Activated CD4-positive, alpha-beta memory T cell treated with anti-CD3 and anti-CD28 coated beads, Interleukin-2, amount 10 ng/mL, durations not matched to agents 7 days and 5 days (primary cell): ENCODE measurements at regions not wholly inside any gene's neighbourhood (a gene's known extent, or its start where the extent isn't known, plus 50 kb on each side); places are given as distances from the start of the nearest gene placed in this dataset.

Source experiments
- CTCF ChIA-PET: fragments of 350-600 bp; sonication (Branson Sonifier 250); formaldehyde crosslinking; loops from one replicate; lab custom pipeline; 2021; ENCODE audit warnings: antibody characterized with exemption, inconsistent platforms; lab: Charles Lee
- POLR2A ChIA-PET: fragments of 350-600 bp; sonication (Branson Sonifier 250); formaldehyde crosslinking; loops from one replicate; lab custom pipeline; 2021; ENCODE audit warnings: antibody characterized with exemption; lab: Charles Lee
- DNase-seq: peaks from one replicate; pipeline ENCODE4 v3.0.0-alpha.2; 2020
- H3K27ac Mint-ChIP-seq: one replicate; pipeline ENCODE4 v1.8.0; 2021; ENCODE audit warnings: mild to moderate bottlenecking, mixed read lengths
- H3K27me3 Mint-ChIP-seq: one replicate; pipeline ENCODE4 v1.8.0; 2021; ENCODE audit warnings: mixed read lengths
- H3K36me3 Mint-ChIP-seq: one replicate; pipeline ENCODE4 v1.8.0; 2021; ENCODE audit warnings: low read depth, mixed read lengths
- H3K4me1 Mint-ChIP-seq: one replicate; pipeline ENCODE4 v1.8.0; 2021; ENCODE audit warnings: mixed read lengths
- H3K4me3 Mint-ChIP-seq: one replicate; pipeline ENCODE4 v1.8.0; 2021; ENCODE audit warnings: mild to moderate bottlenecking, mixed read lengths
- H3K9me3 Mint-ChIP-seq: one replicate; pipeline ENCODE4 v1.8.0; 2021; ENCODE audit warnings: mixed read lengths

DNA sequence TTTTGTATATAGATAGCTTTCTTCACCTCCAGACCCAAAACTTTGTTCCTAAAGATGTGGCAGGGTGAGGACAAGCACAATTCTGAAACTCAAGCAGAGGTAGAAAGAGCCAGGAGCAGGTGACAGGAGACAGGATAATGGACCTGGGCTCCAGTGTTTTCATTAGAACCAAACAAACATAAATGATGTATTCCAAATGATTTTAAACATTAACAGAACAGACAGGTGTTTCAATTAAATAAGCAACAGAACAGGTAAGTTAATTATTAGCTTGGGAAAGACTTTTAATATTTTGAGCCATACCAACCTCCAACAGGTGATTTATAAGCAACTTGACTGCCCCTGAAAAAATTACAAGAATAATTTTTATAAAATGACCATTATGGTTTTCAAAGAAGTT is 459.4 kb upstream of the LCORL start:
- CTCF ChIA-PET: no interaction called here
- Mint-ChIP-seq H3K4me3 (no peak overlapping the region), H3K36me3 (no peaks in the 10 kb centered on the region), H3K27ac (no peak overlapping the region), H3K4me1 (no peaks in the 10 kb centered on the region), H3K9me3 (peaks cover 12% of the 10 kb centered on the region), H3K27me3 (no peaks in the 10 kb centered on the region)
- no peak for DNase-seq
- POLR2A ChIA-PET: no interaction called here

DNA sequence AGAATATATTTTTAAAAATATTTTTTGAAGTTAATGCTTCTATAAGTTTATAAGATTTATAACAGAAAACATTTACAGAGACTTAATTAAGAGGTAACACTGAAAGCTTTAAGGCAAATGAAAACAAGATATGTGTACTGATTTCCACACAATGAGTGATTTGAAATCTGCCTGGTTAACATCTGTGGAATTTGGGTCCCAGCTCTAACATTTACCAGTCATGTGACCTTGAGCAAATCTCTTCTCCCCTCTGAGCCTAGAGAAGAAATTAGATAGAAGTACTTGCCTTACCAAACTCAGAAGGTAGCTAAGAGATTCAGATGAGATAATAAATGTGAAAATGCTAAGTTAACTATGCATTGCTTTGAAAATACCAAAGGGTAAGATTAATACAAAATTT is 458.8 kb upstream of the LCORL start:
- Mint-ChIP-seq H3K9me3 (peaks cover 14% of the 10 kb centered on the region), H3K27me3 (no peaks in the 10 kb centered on the region), H3K36me3 (no peaks in the 10 kb centered on the region), H3K27ac (no peak overlapping the region), H3K4me1 (no peaks in the 10 kb centered on the region), H3K4me3 (no peak overlapping the region)
- DNase-seq: no peak
- ChIA-PET CTCF (no interaction called here), POLR2A (no interaction called here)

DNA sequence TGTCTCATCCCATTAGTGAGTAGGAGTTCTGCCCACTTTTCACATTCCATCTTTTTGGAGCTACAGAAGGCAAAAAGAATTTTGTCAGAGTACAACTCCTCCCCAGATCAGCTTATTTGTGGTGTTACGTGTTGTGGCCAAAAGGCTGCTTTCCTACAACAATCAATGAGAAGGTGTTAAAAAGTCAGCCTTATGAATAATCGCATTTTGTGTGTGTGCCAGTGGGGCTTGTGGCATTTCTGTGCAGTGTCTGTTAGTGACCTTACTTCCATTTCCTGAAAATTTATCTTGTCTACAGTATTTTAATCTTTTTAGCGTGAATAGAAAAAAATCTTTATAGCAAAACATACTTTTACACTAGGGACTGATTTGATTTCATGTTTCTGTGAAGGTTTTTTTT is 458.3 kb upstream of the LCORL start:
- ChIA-PET CTCF (no interaction called here), POLR2A (no interaction called here)
- Mint-ChIP-seq H3K4me1 (no peaks in the 10 kb centered on the region), H3K27ac (no peak overlapping the region), H3K36me3 (no peaks in the 10 kb centered on the region), H3K4me3 (no peak overlapping the region), H3K27me3 (no peaks in the 10 kb centered on the region), H3K9me3 (peaks cover 12% of the 10 kb centered on the region)
- no peak for DNase-seq

DNA sequence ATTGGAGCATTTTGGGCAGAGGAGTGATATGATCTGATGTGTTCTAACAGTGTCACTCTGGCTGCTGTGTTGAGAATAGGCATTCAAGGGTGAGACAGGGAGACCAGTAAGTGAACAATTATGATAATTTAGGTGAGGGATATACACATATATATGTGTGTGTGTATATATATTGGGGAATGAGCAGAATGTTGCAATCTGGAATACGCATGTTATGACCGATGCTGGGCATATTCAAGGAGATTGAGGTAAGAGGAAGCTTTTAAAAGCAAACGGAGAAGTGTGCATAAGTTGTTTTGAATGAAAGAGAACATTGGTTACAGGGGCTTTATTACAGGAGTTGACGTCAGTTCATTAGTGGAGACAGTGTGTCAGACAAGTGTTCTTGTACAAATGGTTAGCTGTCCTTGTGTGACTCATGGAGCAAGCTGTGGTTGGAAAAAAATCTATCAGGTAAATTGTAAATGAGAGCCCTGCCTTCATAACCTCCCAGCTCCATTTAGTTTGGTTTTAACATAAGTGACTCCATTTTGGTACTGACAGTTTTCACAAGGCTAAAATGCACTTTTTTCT is 442.5 kb upstream of the LCORL start:
- CTCF ChIA-PET: no interaction called here
- POLR2A ChIA-PET: no interaction called here
- no peak for DNase-seq
- no peak overlapping the region for H3K27ac Mint-ChIP-seq
- no peak overlapping the region for H3K4me3 Mint-ChIP-seq
- no peaks in the 10 kb centered on the region for H3K9me3 Mint-ChIP-seq
- no peaks in the 10 kb centered on the region for H3K27me3 Mint-ChIP-seq
- H3K36me3 Mint-ChIP-seq: no peaks in the 10 kb centered on the region
- H3K4me1 Mint-ChIP-seq: no peaks in the 10 kb centered on the region

DNA sequence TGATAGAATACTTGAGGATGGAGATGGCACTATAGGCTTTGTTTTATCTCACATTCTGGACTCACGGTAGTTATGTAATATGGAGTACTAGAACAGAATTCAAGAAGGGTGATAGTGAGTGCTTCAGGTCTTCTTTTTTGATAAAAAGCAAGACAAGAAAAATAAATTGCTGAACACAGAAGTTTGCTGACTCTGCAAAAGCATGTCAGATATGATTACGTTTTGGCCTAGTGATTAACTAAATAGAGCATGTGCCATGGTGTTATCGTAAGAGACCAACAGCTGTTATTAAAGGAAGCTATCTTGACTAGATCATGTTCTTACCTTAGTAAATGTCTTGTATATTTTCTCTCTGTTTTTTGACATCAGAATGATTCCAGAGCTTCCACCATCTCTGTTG is 436.9 kb upstream of the LCORL start:
- Mint-ChIP-seq H3K27ac (no peak overlapping the region), H3K36me3 (no peaks in the 10 kb centered on the region), H3K27me3 (no peaks in the 10 kb centered on the region), H3K9me3 (no peaks in the 10 kb centered on the region), H3K4me3 (no peak overlapping the region), H3K4me1 (no peaks in the 10 kb centered on the region)
- DNase-seq: no peak
- ChIA-PET POLR2A (no interaction called here), CTCF (no interaction called here)

DNA sequence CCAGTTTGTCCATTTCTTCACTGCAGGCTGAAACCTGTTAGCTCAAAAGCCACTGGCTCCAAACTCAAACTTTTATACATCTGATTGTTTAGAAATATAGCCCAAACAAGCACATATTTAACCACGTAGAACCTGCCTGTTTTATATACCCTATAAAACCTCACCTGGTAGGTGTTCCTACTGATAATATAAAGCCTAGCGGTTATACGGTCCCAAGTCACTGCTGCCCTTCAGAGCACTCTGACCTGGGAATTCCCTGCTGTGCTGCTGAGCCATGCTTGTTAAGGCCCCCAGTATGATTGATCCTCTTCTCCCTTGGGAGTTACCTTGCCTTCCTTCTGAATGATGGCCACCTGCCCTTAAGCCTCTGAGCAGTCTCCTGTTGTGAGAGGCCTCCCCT is 432.8 kb upstream of the LCORL start:
- ChIA-PET CTCF (interaction anchor here (0.9 kb wide), 1 partner anchor 29 kb away, joined by 3 read pairs; no protein-coding TSS in a partner anchor), POLR2A (no interaction called here)
- Mint-ChIP-seq H3K9me3 (no peaks in the 10 kb centered on the region), H3K27ac (no peak overlapping the region), H3K4me3 (no peak overlapping the region), H3K27me3 (no peaks in the 10 kb centered on the region), H3K4me1 (no peaks in the 10 kb centered on the region), H3K36me3 (no peaks in the 10 kb centered on the region)
- no peak for DNase-seq

DNA sequence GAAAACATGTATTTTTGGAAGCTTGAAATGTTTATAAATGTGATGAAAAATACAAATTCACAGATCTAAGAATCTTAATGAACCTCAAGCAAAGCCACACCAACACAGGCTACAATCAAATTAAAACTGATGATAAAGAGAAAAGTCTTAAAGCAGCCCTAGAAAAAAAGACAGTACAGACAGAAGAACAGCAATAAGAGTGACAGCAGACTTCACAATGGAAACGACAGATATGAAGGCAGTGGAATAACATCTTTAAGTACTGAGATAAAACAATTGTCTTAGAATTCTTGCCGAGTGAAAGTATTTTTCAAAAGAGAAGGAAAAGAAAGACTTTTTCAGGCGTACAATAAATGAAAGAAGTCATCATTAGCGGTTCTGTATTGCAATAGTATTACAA is 423.6 kb upstream of the LCORL start:
- Mint-ChIP-seq H3K4me1 (no peaks in the 10 kb centered on the region), H3K27ac (no peak overlapping the region), H3K27me3 (no peaks in the 10 kb centered on the region), H3K36me3 (no peaks in the 10 kb centered on the region), H3K9me3 (no peaks in the 10 kb centered on the region), H3K4me3 (no peak overlapping the region)
- POLR2A ChIA-PET: no interaction called here
- no peak for DNase-seq
- CTCF ChIA-PET: no interaction called here

DNA sequence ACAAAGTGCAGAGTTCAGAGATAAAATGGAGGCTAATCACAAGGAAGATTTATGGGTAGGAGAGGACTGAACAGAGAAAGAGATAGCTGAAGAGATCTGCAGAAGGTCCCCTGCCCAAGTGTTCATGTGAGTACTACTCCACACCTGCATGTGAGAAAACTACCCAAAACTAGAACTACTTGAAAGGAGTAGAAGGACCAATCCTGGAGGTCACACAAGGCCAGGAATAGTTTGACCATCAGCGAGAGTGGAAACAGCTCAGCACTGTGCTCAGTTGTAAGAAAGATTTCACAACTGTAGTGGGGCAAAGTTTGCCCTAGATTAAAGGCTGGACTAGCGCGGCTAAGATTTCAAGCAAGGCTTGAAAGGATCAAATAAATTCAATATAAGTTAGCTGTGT is 422.7 kb upstream of the LCORL start:
- CTCF ChIA-PET: no interaction called here
- Mint-ChIP-seq H3K36me3 (no peaks in the 10 kb centered on the region), H3K27ac (no peak overlapping the region), H3K9me3 (no peaks in the 10 kb centered on the region), H3K4me1 (no peaks in the 10 kb centered on the region), H3K27me3 (no peaks in the 10 kb centered on the region), H3K4me3 (no peak overlapping the region)
- POLR2A ChIA-PET: no interaction called here
- DNase-seq: no peak

DNA sequence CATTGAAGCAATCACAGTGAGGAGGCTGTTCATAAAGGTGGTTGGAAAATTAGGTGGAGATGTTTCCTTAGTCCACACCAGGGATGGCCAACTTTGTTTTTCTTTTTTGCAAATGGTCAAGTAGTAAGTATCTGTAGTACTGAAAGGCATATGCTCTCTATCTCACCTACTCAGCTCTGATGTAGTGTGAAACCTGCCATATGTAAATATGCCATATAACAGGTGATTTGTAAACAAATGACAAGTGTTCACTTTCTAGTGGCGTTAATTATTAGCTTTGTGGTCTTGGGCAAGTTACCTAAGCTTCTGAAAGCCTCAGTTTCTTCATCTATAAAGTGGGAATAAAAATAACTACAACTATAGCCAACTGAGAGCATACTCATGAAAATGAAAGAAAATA is 421.4 kb upstream of the LCORL start:
- H3K27me3 Mint-ChIP-seq: no peaks in the 10 kb centered on the region
- DNase-seq: no peak
- no peak overlapping the region for H3K27ac Mint-ChIP-seq
- no peaks in the 10 kb centered on the region for H3K36me3 Mint-ChIP-seq
- CTCF ChIA-PET: no interaction called here
- H3K4me3 Mint-ChIP-seq: no peak overlapping the region
- H3K9me3 Mint-ChIP-seq: no peaks in the 10 kb centered on the region
- no peaks in the 10 kb centered on the region for H3K4me1 Mint-ChIP-seq
- POLR2A ChIA-PET: no interaction called here

DNA sequence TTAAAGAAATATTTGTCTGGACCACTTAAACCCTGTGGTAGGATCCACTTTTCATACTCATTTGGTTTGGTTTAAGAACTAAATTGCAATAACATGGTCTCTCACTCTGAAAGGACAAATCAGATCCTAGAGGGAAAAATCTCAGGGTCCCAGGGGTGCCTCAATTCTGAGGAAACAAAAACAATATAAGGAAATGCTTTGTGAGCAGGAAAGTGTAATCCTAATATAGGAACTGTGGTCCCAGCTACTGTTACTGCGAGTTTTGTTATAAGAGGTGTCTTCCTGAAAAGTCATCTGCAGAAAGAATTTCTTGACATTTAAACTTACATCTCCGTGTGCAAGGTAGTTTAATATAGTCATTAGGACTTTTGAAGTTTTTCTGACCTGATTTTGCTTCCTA is 420.1 kb upstream of the LCORL start:
- no peak for DNase-seq
- no peaks in the 10 kb centered on the region for H3K27me3 Mint-ChIP-seq
- no peaks in the 10 kb centered on the region for H3K36me3 Mint-ChIP-seq
- no peaks in the 10 kb centered on the region for H3K4me1 Mint-ChIP-seq
- ChIA-PET CTCF (no interaction called here), POLR2A (no interaction called here)
- no peaks in the 10 kb centered on the region for H3K9me3 Mint-ChIP-seq
- H3K27ac Mint-ChIP-seq: no peak overlapping the region
- H3K4me3 Mint-ChIP-seq: no peak overlapping the region

DNA sequence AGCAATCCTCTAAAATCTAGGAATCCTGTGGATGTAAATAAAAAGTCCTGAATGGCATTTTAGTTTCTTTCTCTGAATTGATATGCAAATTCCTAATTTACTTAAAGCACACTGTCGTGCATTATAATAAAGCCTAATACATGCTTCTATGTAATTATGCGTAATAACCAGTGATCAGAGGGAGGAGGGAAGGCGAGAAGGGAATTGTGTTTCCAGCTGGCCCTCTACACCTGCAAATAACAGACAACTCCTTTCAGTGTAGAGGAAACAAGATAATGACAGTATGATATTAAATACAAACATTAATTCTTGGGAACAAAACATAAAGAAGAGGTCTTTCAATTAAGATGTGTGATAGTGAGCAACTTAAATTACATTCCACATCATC is 419.6 kb upstream of the LCORL start:
- no peaks in the 10 kb centered on the region for H3K9me3 Mint-ChIP-seq
- CTCF ChIA-PET: no interaction called here

DNA sequence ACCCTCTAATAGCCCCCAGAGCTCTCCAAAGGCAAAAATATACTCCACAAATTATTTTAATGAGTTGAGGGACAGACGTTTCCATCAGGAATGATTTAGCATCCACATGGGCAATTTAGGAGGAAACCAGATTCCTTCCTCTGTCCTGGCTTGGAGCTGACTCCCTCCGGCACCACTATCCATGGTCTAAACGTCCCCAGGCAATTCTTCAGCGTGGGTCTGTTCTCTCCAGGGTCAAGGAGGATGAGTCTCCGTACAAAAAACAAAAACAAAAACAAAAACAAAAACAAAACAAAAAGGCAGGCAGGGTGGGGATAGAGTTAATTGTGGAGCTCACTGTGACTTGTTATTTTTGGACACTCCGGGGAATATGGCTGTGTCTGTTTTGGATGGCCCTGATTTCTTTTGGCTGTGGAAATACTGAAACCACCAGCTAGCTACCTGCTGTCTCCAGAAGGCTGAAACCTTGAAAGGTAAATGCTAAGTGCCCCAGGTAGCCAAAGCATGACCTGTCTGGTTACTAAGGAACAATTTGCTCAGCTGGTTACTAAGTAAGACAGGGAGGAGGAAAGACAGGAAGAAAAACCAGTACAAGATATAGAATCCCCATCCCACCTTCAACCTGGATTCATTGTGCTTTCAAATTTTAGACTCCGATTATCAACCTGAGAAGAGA is 419.1 kb upstream of the LCORL start:
- ChIA-PET POLR2A (no interaction called here), CTCF (no interaction called here)
- no peak for DNase-seq
- Mint-ChIP-seq H3K36me3 (no peaks in the 10 kb centered on the region), H3K4me1 (no peaks in the 10 kb centered on the region), H3K27me3 (no peaks in the 10 kb centered on the region), H3K4me3 (no peak overlapping the region), H3K27ac (no peak overlapping the region), H3K9me3 (no peaks in the 10 kb centered on the region)

More for the DNA sequence above, 419.6 kb upstream of the LCORL start:
- POLR2A ChIA-PET: no interaction called here
- no peak for DNase-seq
- no peak overlapping the region for H3K4me3 Mint-ChIP-seq
- no peak overlapping the region for H3K27ac Mint-ChIP-seq
- H3K36me3 Mint-ChIP-seq: no peaks in the 10 kb centered on the region
- no peaks in the 10 kb centered on the region for H3K4me1 Mint-ChIP-seq
- no peaks in the 10 kb centered on the region for H3K27me3 Mint-ChIP-seq

DNA sequence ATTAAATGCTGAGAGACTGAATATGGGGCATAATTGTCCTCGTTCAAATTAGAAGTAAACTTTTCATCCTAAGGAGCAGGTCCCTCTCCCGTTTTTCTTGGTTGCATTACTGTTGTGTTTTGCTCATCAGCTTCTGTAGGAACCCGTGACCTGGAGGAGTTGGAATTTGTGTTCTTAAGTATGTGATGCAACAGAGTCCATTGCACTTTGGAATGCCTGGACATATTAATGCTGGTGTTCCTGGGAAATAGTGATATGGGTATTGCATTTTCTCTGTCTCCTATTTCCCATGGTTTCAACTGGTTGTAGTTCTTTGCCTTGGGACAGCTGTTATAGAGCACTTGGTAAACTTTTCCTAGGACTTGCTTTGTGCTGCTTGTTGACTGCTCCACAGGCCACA is 417.8 kb upstream of the LCORL start:
- no peaks in the 10 kb centered on the region for H3K4me1 Mint-ChIP-seq
- no peaks in the 10 kb centered on the region for H3K27me3 Mint-ChIP-seq
- H3K27ac Mint-ChIP-seq: no peak overlapping the region
- no peak overlapping the region for H3K4me3 Mint-ChIP-seq
- no peak for DNase-seq
- POLR2A ChIA-PET: no interaction called here
- no peaks in the 10 kb centered on the region for H3K9me3 Mint-ChIP-seq
- CTCF ChIA-PET: no interaction called here
- no peaks in the 10 kb centered on the region for H3K36me3 Mint-ChIP-seq

DNA sequence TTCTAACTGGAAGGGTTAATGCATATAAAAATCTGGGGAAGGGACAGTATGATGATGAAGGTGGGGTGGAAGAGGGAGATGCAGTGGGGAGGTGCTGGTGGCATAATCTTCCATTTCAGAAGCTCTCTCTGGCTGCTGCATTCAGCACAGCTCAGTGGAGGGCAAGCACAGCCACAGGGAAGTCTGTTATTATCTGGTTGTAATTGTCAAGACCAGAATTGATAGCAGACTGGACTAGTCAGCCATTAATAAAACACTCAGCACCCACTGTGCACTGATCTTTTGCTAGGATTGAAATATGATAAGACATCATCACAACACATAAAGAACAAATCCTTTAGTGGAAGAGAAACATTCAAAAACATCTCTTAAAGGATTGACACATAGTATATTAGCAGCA is 414.2 kb upstream of the LCORL start:
- Mint-ChIP-seq H3K4me1 (no peaks in the 10 kb centered on the region), H3K4me3 (no peak overlapping the region), H3K27ac (no peak overlapping the region), H3K36me3 (no peaks in the 10 kb centered on the region), H3K27me3 (no peaks in the 10 kb centered on the region), H3K9me3 (peaks cover 3% of the 10 kb centered on the region)
- no peak for DNase-seq
- ChIA-PET CTCF (no interaction called here), POLR2A (no interaction called here)
